ENCODE measurements at regions not wholly inside any gene's neighbourhood (a gene's known extent, or its start where the extent isn't known, plus 50 kb on each side); places are given as distances from the start of the nearest gene placed in this dataset.

DNA sequence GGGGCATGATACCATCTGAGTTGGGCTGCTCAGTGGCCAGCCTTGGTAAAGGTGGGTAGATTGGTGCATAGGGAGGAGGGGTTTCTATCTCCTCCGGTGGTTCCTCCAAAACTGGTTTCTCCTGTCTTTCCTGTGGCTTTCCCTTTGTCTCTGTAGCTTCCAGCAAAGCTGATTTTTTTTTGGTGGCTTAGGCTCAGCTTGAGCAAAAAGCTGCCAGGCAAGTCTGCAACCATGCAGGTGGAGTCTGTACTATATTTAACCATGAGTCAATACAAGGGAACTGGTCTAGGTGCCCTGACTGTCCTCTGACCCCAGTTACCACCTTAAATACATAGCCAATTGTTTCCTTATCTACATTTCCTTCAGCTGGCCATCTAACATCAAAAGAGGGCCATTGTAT, 64.0 kb upstream of the ZNF681 start:
- TF ChIP-seq, protein P1, sequence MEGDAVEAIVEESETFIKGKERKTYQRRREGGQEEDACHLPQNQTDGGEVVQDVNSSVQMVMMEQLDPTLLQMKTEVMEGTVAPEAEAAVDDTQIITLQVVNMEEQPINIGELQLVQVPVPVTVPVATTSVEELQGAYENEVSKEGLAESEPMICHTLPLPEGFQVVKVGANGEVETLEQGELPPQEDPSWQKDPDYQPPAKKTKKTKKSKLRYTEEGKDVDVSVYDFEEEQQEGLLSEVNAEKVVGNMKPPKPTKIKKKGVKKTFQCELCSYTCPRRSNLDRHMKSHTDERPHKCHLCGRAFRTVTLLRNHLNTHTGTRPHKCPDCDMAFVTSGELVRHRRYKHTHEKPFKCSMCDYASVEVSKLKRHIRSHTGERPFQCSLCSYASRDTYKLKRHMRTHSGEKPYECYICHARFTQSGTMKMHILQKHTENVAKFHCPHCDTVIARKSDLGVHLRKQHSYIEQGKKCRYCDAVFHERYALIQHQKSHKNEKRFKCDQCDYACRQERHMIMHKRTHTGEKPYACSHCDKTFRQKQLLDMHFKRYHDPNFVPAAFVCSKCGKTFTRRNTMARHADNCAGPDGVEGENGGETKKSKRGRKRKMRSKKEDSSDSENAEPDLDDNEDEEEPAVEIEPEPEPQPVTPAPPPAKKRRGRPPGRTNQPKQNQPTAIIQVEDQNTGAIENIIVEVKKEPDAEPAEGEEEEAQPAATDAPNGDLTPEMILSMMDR (IDR thresholded peaks at IDR 0.05; ENCODE audit: insufficient read depth, low read length), result no peak
- TF ChIP-seq REST (IDR thresholded peaks at IDR 0.05; ENCODE audit: insufficient replicate concordance, low read depth) (no peak), POLR2AphosphoS5 (IDR thresholded peaks at IDR 0.05; ENCODE audit: low read depth) (no peak), GABPA (IDR thresholded peaks at IDR 0.05; ENCODE audit: low read depth) (no peak)

All from HL-60 (cell line).